ACHN (cell line): ENCODE measurements at regions not wholly inside any gene's neighbourhood (a gene's known extent, or its start where the extent isn't known, plus 50 kb on each side); places are given as distances from the start of the nearest gene placed in this dataset.

Experiments used
- DNase-seq: peaks from one replicate; pipeline ENCODE4 v3.0.0-alpha.2; 2015
- in situ Hi-C: cut with HindIII; loops from 2 replicates; pipeline ENCODE4 v1.10.0; 2017; ENCODE audit warnings: low sequenced_read_pairs, low pct_ligation_motif_present, low pct_unique_long_range_greater_than_20kb

- in situ Hi-C loops = no loop called here
- no peak for DNase-seq
Measured at GRCh38 chr14:104328607-104329006, 190.2 kb downstream of the KIF26A start.

DNA sequence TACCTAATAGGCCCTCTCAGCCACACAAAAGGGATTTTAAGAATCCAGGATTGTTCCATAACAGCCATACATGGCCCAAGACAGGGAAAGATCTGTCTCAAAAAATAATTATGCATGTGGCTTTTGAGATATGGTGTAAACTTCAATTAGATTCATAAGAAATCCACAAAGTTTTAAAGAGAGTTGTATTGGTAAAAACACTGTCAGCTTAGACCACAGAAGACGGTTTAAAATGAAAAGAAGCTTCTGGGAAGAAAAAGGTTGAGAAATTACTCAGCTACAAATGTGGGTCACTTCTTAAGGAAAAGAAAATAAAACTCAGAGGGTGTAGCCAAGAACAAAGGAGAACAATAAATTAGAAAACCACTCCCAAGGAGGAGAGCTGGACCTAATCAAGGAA is 191.4 kb downstream of the KIF26A start:
- in situ Hi-C loops = no loop called here
- DNase-seq = no peak

- in situ Hi-C loops = no loop called here
- DNase-seq = no peak
Measured at GRCh38 chr14:104331871-104332605, 193.7 kb downstream of the KIF26A start.

GRCh38 chr14:104332634-104333270 is 194.4 kb downstream of the KIF26A start:
- no peak for DNase-seq
- in situ Hi-C loops = no loop called here

DNA sequence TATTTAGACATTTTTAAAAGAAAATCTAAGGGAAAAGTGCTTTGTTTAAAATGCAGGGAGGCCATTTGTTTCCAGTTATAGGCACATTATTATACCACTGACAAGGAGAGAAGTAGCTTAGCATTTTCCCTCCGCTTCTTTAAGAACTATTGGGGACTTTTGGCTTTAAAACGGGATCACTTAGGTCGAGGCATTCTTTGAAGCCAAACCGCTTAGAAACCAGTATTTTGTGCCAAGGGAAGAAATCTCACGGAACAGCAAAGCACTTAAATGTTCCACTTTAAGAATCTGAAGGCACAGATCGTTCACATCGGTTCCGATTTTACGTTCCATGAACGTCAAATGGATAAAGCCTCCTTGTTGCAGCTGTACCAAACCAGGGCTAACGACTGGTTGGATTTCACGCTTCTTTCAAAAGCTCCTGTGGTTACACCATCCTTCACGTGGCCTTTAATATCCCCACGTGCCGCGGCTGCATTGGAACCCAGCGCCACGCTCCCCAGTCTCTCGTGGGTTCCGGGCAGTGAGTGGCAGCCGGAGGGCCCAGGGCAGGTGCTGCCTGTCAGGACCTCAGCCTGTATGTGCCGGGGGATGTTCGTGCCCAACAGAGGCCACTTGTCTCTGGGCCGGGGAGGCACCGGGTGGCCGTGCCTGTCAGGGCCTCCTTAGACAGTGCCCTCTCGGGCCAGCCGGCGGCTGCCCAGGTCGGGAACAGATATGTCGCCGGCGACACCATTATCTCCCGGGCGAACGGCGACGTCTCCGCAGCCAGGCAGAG is 195.4 kb downstream of the KIF26A start:
- no peak for DNase-seq
- in situ Hi-C loops = no loop called here

GRCh38 chr14:104334424-104335161 is 196.2 kb downstream of the KIF26A start:
- in situ Hi-C loops = no loop called here

GRCh38 chr14:104335176-104335575 is 196.8 kb downstream of the KIF26A start:
- DNase-seq = no peak
- in situ Hi-C loops = no loop called here

More at GRCh38 chr14:104334424-104335161, 196.2 kb downstream of the KIF26A start:
- no peak for DNase-seq

- DNase-seq = no peak
- in situ Hi-C loops = no loop called here
Measured at GRCh38 chr14:104335611-104336010, 197.2 kb downstream of the KIF26A start.

- in situ Hi-C loops = no loop called here
- DNase-seq = no peak
Measured at GRCh38 chr14:104337351-104337750, 199.0 kb downstream of the KIF26A start.

DNA sequence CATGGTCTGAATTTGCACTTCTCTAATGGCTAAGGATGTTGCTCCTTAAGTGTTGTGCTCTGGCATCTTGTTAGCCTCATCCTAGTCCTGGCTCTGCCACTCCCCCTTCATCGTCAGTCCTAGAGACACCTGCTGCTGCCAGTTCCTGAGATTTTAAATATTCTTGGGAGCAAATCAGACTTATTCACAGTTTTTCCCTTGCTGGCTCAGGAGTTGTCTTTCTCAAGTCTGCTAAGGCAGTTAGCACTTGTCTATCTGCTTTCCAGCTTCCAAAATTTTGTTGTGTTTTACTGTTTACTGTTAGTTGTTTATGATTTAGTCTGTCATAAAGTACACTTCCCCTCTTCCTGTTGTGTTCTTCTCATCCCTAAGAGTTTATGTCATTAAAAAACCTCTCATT is 201.0 kb downstream of the KIF26A start:
- in situ Hi-C loops = no loop called here
- DNase-seq = no peak

- in situ Hi-C loops = no loop called here
- DNase-seq = no peak
Measured at GRCh38 chr14:104339829-104340228, 201.4 kb downstream of the KIF26A start.

DNA sequence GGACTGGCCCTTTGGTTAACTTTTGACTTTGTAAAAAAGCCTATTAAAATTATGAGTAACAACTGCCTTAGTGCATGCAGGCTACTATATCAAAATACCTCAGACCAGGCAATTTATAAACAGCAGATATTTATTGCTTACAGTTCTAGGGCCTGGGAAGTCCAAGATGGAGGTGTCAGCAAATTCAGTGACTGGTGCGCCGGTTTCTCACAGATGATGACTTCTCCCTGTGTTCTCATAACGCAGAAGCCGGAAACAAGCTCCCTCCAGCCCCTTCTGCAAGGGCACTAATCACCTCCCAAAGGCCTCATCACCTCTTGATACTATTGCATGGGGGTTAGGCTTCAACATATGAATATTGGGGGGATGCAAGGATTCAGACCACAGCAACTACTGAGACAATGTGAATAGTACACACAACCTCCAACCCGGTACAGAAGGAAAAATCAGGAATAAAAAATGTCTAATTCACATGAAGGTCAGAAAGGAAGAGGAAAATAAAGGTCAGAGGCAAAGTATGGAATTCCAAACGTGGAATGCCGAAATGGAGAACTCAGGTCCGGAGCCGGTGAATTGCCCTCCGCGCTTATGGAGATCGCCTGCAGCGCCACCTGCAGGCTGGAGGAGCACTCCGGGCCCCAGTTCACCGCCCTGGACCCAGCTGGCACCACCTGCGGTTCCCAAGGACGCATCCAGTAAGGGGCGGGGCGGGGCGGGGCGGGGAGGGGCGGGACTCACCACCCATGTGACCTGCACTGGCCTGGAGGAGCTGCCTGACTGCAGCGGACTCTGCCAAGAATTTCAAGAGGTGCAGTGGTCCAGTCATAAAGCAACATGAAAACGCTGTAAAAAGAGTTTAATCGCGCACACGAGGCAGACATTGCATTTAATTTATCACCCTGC is 203.4 kb downstream of the KIF26A start:
- peak; percentile 60 for DNase-seq
- in situ Hi-C loops = no loop called here

GRCh38 chr14:104342435-104343293 is 204.3 kb downstream of the KIF26A start:
- in situ Hi-C loops = no loop called here
- DNase-seq = no peak

DNA sequence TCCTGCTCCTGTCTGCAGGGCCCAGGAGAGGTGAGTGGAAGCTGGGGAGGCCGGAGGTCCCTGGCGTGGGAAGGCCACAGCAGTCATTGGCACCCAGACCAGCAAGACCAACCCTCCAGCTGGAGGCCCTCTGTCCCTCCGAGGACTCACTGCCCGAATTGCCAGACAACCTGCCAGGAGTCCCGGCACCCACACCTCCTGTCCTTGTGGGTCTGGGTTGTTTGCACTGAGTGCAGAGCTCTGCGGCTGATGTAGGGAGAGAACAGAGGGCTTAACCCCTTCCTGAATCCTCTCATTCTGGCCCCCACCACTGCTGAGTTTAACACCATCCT is 204.9 kb downstream of the KIF26A start:
- in situ Hi-C loops = no loop called here
- no peak for DNase-seq

DNA sequence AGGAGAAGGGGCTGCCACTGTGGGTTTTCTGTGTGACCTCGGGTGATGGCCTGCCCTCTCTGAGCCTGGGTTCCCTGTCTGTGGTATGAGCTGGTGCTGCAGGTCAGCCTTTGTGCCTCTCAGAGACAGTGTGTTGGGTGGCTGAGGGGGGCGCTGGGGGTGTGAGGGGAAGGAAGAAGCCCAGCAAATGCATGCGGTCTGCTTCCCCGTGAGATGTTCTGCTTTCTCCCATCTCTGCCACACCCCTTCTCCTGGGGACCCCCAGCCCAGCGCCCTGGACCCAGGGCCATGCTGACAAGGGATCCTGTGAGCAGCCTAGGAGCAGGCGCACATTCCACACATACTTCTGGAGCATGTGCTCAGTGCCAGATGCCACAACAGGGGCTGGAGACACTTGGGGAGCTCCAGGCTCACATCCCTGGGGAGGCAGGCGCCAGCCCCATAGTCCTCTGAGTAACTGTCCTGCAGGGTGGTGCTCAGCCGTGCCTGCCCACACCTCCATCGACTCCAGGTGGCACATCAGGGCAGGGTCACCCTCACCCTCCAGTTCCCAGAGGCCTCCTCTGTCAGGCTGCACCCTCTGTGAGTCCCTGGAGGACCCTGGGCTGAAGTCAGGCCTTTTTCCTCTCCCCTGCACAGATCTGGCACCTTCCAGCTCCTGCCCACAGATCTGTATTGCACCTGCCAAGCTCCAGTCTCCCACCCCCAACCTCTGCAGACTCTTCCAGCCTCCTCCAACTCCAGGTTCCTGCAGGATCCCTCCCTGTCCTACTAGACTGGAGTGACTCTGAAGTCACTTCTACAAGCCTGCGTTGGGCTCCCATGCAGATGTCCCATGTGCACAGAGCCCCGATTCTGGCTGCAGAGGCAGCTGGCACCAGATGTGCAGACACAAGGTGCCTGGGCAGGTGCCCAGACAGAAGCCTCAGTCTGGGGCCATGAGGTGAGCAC is 205.6 kb downstream of the KIF26A start:
- DNase-seq = no peak

More for the DNA sequence above, 205.6 kb downstream of the KIF26A start:
- in situ Hi-C loops = no loop called here
